SK-N-MC (cell line): ENCODE measurements at regions not wholly inside any gene's neighbourhood (a gene's known extent, or its start where the extent isn't known, plus 50 kb on each side); places are given as distances from the start of the nearest gene placed in this dataset.

Experiments
- DNase-seq: peaks from one replicate; pipeline ENCODE4 v3.0.0-alpha.2; 2011; ENCODE audit warnings: low read depth, low spot score
- H3K27ac ChIP-seq: fragments of 200-600 bp; sonication (generic); 2 replicates; pipeline ENCODE4 v1.5.1; 2016; ENCODE audit warnings: mixed run types
- H3K36me3 ChIP-seq: fragments of 200-600 bp; sonication (generic); 2 replicates; pipeline ENCODE4 v1.6.1; 2017; ENCODE audit warnings: antibody characterized with exemption, low read length, mixed read lengths; ENCODE audit not compliant: insufficient read depth
- H3K4me3 ChIP-seq: fragments of 200-600 bp; sonication (generic); 2 replicates; pipeline ENCODE4 v1.5.1; 2016
- H3K9ac ChIP-seq: fragments of 200-600 bp; sonication (generic); 2 replicates; pipeline ENCODE4 v1.8.0; 2017; ENCODE audit warnings: mixed run types, mixed read lengths; ENCODE audit not compliant: insufficient read length
- H3K9me3 ChIP-seq: fragments of 200-600 bp; sonication (generic); 2 replicates; pipeline ENCODE4 v1.6.1; 2017; ENCODE audit warnings: low read depth, mild to moderate bottlenecking, antibody characterized with exemption, low read length, moderate library complexity, mixed read lengths
- EZH2 ChIP-seq: fragments of 200-600 bp; sonication (generic); IDR thresholded peaks from one replicate; pipeline ENCODE4 v1.6.1; 2017; ENCODE audit warnings: antibody characterized with exemption
- FOXP2 ChIP-seq: optimal IDR thresholded peaks from 2 replicates; pipeline ENCODE3; 2011; ENCODE audit warnings: mild to moderate bottlenecking, moderate library complexity; ENCODE audit not compliant: insufficient read depth; ENCODE audit errors: extremely low read length, control extremely low read depth
- POLR2AphosphoS5 ChIP-seq: IDR thresholded peaks from 2 replicates; pipeline ENCODE4 v1.6.1; 2012; ENCODE audit warnings: mild to moderate bottlenecking, low read depth, low read length, borderline replicate concordance

GRCh38 chr15:46278062-46278461 lies 643.2 kb downstream of the SQOR start:
- H3K9me3 ChIP-seq, result no peaks in the 10 kb centered on the region
- no peak overlapping the region for H3K9ac ChIP-seq
- no peak overlapping the region for H3K4me3 ChIP-seq
- H3K36me3 ChIP-seq, result no peaks in the 10 kb centered on the region
- TF ChIP-seq POLR2AphosphoS5 (no peak), EZH2 (no peak), FOXP2 (no peak)
- DNase-seq, result no peak
- no peak overlapping the region for H3K27ac ChIP-seq

DNA sequence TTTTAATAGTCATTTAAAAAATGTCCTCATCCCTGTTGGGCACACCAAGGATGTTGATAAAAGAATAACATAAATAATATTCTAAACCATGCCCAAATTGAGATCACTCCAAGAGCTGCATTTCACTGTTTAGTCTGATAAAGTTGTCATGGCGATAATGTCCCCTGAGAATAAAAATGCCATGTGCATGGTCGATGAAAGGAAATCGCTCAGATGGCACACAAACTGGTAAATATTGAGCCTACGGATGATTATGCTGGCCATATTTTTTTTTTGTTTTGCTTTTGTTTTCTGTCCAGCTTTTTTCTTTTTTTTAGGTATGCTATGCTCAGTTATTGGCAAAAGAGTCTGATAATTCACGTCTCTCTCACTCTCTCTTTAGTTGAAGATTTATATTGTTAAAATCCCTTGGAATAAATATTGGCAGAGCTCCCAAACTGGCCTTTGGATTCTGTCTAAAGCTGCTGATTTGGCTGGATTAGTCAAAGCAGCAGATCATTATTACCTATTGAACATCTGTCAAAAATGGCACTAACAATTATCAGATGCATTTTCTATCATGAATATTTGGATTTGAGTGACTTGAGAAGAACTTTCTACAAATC lies 643.8 kb downstream of the SQOR start:
- no peak overlapping the region for H3K4me3 ChIP-seq
- no peak for TF ChIP-seq EZH2
- no peak for TF ChIP-seq FOXP2
- TF ChIP-seq POLR2AphosphoS5, result no peak
- no peak overlapping the region for H3K9ac ChIP-seq
- no peaks in the 10 kb centered on the region for H3K36me3 ChIP-seq
- H3K9me3 ChIP-seq, result no peaks in the 10 kb centered on the region
- H3K27ac ChIP-seq, result no peak overlapping the region
- no peak for DNase-seq

- Histone ChIP-seq H3K4me3 (no peak overlapping the region), H3K36me3 (no peaks in the 10 kb centered on the region), H3K9me3 (no peaks in the 10 kb centered on the region), H3K27ac (no peak overlapping the region), H3K9ac (no peak overlapping the region)
- no peak for TF ChIP-seq POLR2AphosphoS5
- TF ChIP-seq EZH2, result no peak
- TF ChIP-seq FOXP2, result no peak
- no peak for DNase-seq
Observed at GRCh38 chr15:46280762-46281542, 646.1 kb downstream of the SQOR start.

DNA sequence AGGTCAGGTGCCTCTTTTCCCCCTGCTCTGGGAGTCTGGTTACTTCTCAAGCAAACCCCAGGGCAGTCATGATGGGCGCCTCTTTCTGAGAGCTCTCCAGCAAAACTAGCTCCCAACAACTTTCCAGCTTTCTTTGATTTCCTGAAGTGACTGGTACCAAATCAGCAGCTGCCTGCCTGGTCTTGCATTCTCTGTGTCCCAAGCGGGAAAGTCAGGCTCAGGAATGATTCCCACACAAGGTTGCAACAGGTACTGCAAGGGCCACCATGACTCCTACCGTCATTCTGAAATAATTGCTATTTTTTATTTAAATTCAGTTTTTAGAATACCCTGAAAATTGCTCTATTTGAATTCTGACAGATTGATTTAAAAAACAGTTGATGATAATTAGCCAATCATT lies 658.7 kb downstream of the SQOR start:
- Histone ChIP-seq H3K9me3 (no peaks in the 10 kb centered on the region), H3K27ac (no peak overlapping the region), H3K36me3 (no peaks in the 10 kb centered on the region), H3K9ac (no peak overlapping the region), H3K4me3 (no peak overlapping the region)
- TF ChIP-seq FOXP2 (no peak), EZH2 (no peak), POLR2AphosphoS5 (no peak)
- no peak for DNase-seq

DNA sequence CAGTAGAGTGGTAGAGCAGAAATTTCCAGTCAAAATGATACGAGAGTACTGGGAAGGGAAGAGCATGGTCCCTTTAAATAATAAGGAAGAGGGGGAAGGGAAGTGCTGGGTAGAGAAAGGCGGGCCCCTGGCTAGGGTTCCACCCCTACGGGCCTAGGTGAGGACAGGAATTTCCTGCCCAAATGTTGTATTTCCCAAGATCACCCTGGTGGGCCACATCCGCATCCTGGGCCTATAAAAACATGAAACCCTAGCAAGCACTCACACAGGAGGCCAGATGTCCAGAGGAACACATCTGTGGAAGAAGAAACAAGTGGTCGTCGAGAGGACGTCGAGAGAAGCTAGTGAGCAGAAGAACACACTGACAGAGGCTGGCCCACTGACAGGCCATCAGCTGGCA lies 661.2 kb downstream of the SQOR start:
- Histone ChIP-seq H3K4me3 (no peak overlapping the region), H3K27ac (no peak overlapping the region), H3K9ac (no peak overlapping the region), H3K9me3 (no peaks in the 10 kb centered on the region), H3K36me3 (no peaks in the 10 kb centered on the region)
- DNase-seq, result no peak
- no peak for TF ChIP-seq FOXP2
- TF ChIP-seq EZH2, result no peak
- TF ChIP-seq POLR2AphosphoS5, result no peak

- TF ChIP-seq POLR2AphosphoS5, result no peak
- no peak for TF ChIP-seq FOXP2
- no peak for TF ChIP-seq EZH2
- DNase-seq, result no peak
- no peaks in the 10 kb centered on the region for H3K9me3 ChIP-seq
- no peak overlapping the region for H3K27ac ChIP-seq
- no peaks in the 10 kb centered on the region for H3K36me3 ChIP-seq
- no peak overlapping the region for H3K4me3 ChIP-seq
- no peak overlapping the region for H3K9ac ChIP-seq
Observed at GRCh38 chr15:46296797-46297196, 662.0 kb downstream of the SQOR start.

DNA sequence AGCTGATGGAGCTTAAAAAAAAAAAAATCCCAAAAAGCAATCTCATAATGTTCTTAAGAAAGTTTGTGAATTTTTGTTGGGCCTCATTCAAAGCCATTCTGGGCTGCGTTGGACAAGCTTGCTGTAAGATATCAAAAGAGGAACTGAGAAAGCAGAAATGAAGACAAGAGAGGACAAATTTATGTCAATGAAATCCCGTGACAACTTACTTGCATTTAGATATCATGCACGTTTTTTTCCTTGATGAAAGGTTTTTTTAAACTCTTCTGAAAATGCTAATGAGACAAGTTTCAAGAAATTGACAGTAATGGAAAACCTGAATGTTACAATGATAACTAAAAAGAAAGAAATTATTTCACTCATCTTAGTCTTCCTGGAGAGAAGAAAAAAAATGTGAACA lies 662.9 kb downstream of the SQOR start:
- Histone ChIP-seq H3K27ac (no peak overlapping the region), H3K9ac (no peak overlapping the region), H3K36me3 (no peaks in the 10 kb centered on the region), H3K9me3 (no peaks in the 10 kb centered on the region), H3K4me3 (no peak overlapping the region)
- DNase-seq, result no peak
- TF ChIP-seq EZH2, result no peak
- TF ChIP-seq POLR2AphosphoS5, result no peak
- TF ChIP-seq FOXP2, result no peak

DNA sequence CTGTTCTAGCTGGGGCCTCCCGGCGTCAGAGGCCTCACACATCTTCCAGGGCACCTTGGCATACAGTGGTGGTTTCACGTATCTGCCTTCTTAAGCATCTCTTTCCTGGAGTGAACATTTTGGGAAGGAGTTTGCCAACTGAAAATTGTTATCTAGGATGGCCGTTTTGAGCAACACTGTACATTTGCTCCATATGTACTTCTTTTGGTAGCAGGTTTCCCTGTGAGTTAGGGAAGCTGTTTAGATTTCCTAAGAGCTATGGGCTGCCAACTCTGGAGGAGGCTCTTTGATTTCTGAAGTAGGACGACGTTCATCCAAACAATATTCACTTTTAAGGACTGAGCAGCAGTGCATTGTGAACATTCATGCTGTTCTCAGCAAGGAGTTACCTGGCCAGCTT lies 665.9 kb downstream of the SQOR start:
- H3K9me3 ChIP-seq, result no peaks in the 10 kb centered on the region
- no peak overlapping the region for H3K27ac ChIP-seq
- no peaks in the 10 kb centered on the region for H3K36me3 ChIP-seq
- TF ChIP-seq EZH2 (no peak), POLR2AphosphoS5 (no peak), FOXP2 (no peak)
- no peak overlapping the region for H3K4me3 ChIP-seq
- no peak overlapping the region for H3K9ac ChIP-seq
- no peak for DNase-seq

GRCh38 chr15:46301291-46301690 lies 666.5 kb downstream of the SQOR start:
- H3K9ac ChIP-seq, result no peak overlapping the region
- no peaks in the 10 kb centered on the region for H3K36me3 ChIP-seq
- H3K9me3 ChIP-seq, result no peaks in the 10 kb centered on the region
- TF ChIP-seq EZH2 (no peak), POLR2AphosphoS5 (no peak), FOXP2 (no peak)
- no peak overlapping the region for H3K4me3 ChIP-seq
- no peak for DNase-seq
- H3K27ac ChIP-seq, result no peak overlapping the region
